Naive thymus-derived CD4-positive, alpha-beta T cell (primary cell): ENCODE measurements at regions not wholly inside any gene's neighbourhood (a gene's known extent, or its start where the extent isn't known, plus 50 kb on each side); places are given as distances from the start of the nearest gene placed in this dataset.

Source experiments
- ATAC-seq: fragments of 150-1000 bp; cut with Tn5 transposase; 2 replicates; pipeline ENCODE4 v1.10.0; 2021; ENCODE audit warnings: mild to moderate bottlenecking, moderate library complexity
- CTCF ChIA-PET: fragments of 350-600 bp; sonication (Branson Sonifier 250); formaldehyde crosslinking; loops from one replicate; lab custom pipeline; 2021; ENCODE audit warnings: antibody characterized with exemption; lab: Charles Lee
- POLR2A ChIA-PET: fragments of 350-600 bp; sonication (Branson Sonifier 250); formaldehyde crosslinking; loops from one replicate; lab custom pipeline; 2021; ENCODE audit warnings: antibody characterized with exemption, inconsistent platforms; lab: Charles Lee
- DNase-seq, 9 donors: peaks; one replicate each; pipeline versions ENCODE4 v3.0.0 to v3.0.0-alpha.2; 2020 to 2022; ENCODE audit warnings: mixed read lengths in 1 of 9
- H3K27ac ChIP-seq: one replicate; pipeline ENCODE4 v1.7.0; 2013; ENCODE audit warnings: mild to moderate bottlenecking, low read depth, low read length, moderate library complexity
- H3K27me3 ChIP-seq, 2 donors: one replicate each; pipeline ENCODE4 v1.7.0; 2013; ENCODE audit warnings: low read length in 2 of 2, mild to moderate bottlenecking in 2 of 2, moderate library complexity in 2 of 2; ENCODE audit not compliant: control insufficient read depth in 2 of 2, insufficient read depth in 2 of 2
- H3K36me3 ChIP-seq, 3 experiments: 1 replicate in 2 of 3; 2 replicates in 1 of 3; pipeline ENCODE4 v1.7.0; 2013; ENCODE audit warnings: low read length in 3 of 3, mild to moderate bottlenecking in 3 of 3, moderate library complexity in 1 of 3; ENCODE audit not compliant: insufficient read depth in 3 of 3, control insufficient read depth in 2 of 3
- H3K4me1 ChIP-seq, 2 donors: one replicate each; pipeline ENCODE4 v1.7.0; 2013; ENCODE audit warnings: low read length in 2 of 2, mild to moderate bottlenecking in 2 of 2, moderate library complexity in 1 of 2; ENCODE audit not compliant: control insufficient read depth in 2 of 2, insufficient read depth in 2 of 2
- H3K4me3 ChIP-seq: 2 replicates; pipeline ENCODE4 v1.7.0; 2013; ENCODE audit warnings: mild to moderate bottlenecking, low read length
- H3K9me3 ChIP-seq, 3 experiments: 1 replicate in 2 of 3; 2 replicates in 1 of 3; pipeline ENCODE4 v1.7.0; 2013; ENCODE audit warnings: low read length in 3 of 3; ENCODE audit not compliant: control insufficient read depth in 2 of 3
- H3K27ac Mint-ChIP-seq, 9 donors: one replicate each; pipeline ENCODE4 v1.8.0; 2020 to 2022; ENCODE audit warnings: mixed read lengths in 9 of 9, mild to moderate bottlenecking in 8 of 9, moderate library complexity in 5 of 9, inconsistent platforms in 2 of 9
- H3K27me3 Mint-ChIP-seq, 5 donors: one replicate each; pipeline ENCODE4 v1.8.0; 2021 to 2022; ENCODE audit warnings: mixed read lengths in 5 of 5, mild to moderate bottlenecking in 1 of 5
- H3K36me3 Mint-ChIP-seq, 5 donors: one replicate each; pipeline ENCODE4 v1.8.0; 2020 to 2022; ENCODE audit warnings: mixed read lengths in 5 of 5, mild to moderate bottlenecking in 3 of 5, inconsistent platforms in 1 of 5
- H3K4me1 Mint-ChIP-seq, 7 donors: one replicate each; pipeline ENCODE4 v1.8.0; 2020 to 2022; ENCODE audit warnings: mixed read lengths in 7 of 7, mild to moderate bottlenecking in 3 of 7, inconsistent platforms in 1 of 7
- H3K4me3 Mint-ChIP-seq, 10 donors: one replicate each; pipeline ENCODE4 v1.8.0; 2020 to 2022; ENCODE audit warnings: mild to moderate bottlenecking in 10 of 10, mixed read lengths in 10 of 10, moderate library complexity in 6 of 10, inconsistent platforms in 2 of 10
- H3K9me3 Mint-ChIP-seq, 11 donors: one replicate each; pipeline ENCODE4 v1.8.0; 2020 to 2022; ENCODE audit warnings: mixed read lengths in 11 of 11, mild to moderate bottlenecking in 4 of 11, inconsistent platforms in 1 of 11, moderate library complexity in 1 of 11
- intact Hi-C, 2 donors: fragments of 100-400 bp; cut with micrococcal nuclease; formaldehyde crosslinking; loops; one replicate each; pipeline ENCODE4 v1.15.1; 2023

- Histone ChIP-seq H3K4me3 (no peak overlapping the region), H3K27me3 (no peaks in the 10 kb centered on the region), H3K4me1 (no peaks in the 10 kb centered on the region), H3K9me3 (no peaks in the 10 kb centered on the region), H3K27ac (no peak overlapping the region), H3K36me3 (no peaks in the 10 kb centered on the region)
- no peaks in the 10 kb centered on the region for H3K36me3 Mint-ChIP-seq
- H3K4me1 Mint-ChIP-seq, result peaks cover 0 to 3% (median 0%) of the 10 kb centered on the region in 7 donors
- H3K9me3 Mint-ChIP-seq, result no peaks in the 10 kb centered on the region
- DNase-seq, result no peak
- peaks cover 7 to 52% (median 30%) of the 10 kb centered on the region in 5 donors for H3K27me3 Mint-ChIP-seq
- no peak for ATAC-seq
- CTCF ChIA-PET, result interaction anchor here (1.2 to 3.4 kb wide), 3 partner anchors 199 to 201 kb away, joined by 5 to 14 read pairs (median 7); no protein-coding TSS in a partner anchor
- no peak overlapping the region for H3K4me3 Mint-ChIP-seq
- peak overlapping the region in 1 of 9 donors; percentile 9 for H3K27ac Mint-ChIP-seq
- POLR2A ChIA-PET, result no interaction called here
- intact Hi-C loops, result loop anchor here in 1 of 2 donors (1.0 kb wide), 1 partner anchor 201 kb away; no protein-coding TSS in a partner anchor
Measured at GRCh38 chr14:61925732-61926435, 163.7 kb downstream of the SNAPC1 start.

GRCh38 chr14:61927060-61927459, 164.8 kb downstream of the SNAPC1 start:
- Histone ChIP-seq H3K4me3 (no peak overlapping the region), H3K27ac (no peak overlapping the region), H3K36me3 (no peaks in the 10 kb centered on the region), H3K4me1 (no peaks in the 10 kb centered on the region), H3K9me3 (no peaks in the 10 kb centered on the region), H3K27me3 (no peaks in the 10 kb centered on the region)
- H3K4me3 Mint-ChIP-seq, result no peak overlapping the region
- H3K27me3 Mint-ChIP-seq, result peaks cover 10 to 49% (median 29%) of the 10 kb centered on the region in 5 donors
- DNase-seq (no peak), ATAC-seq (no peak)
- H3K4me1 Mint-ChIP-seq, result peaks cover 0 to 3% (median 0%) of the 10 kb centered on the region in 7 donors
- intact Hi-C loops, result no loop called here
- H3K36me3 Mint-ChIP-seq, result no peaks in the 10 kb centered on the region
- H3K9me3 Mint-ChIP-seq, result no peaks in the 10 kb centered on the region
- CTCF ChIA-PET, result interaction anchor here (3.4 kb wide), 1 partner anchor 199 kb away, joined by 14 read pairs; no protein-coding TSS in a partner anchor
- H3K27ac Mint-ChIP-seq, result no peak overlapping the region
- POLR2A ChIA-PET, result no interaction called here

- intact Hi-C loops, result no loop called here
- no peak for DNase-seq
Measured at GRCh38 chr14:61927520-61927919, 165.3 kb downstream of the SNAPC1 start.

GRCh38 chr14:61928300-61928699, 166.1 kb downstream of the SNAPC1 start:
- Mint-ChIP-seq H3K4me3 (no peak overlapping the region), H3K36me3 (no peaks in the 10 kb centered on the region), H3K27me3 (peaks cover 15 to 50% (median 24%) of the 10 kb centered on the region in 5 donors), H3K9me3 (no peaks in the 10 kb centered on the region), H3K27ac (no peak overlapping the region), H3K4me1 (peaks cover 0 to 3% (median 0%) of the 10 kb centered on the region in 7 donors)
- H3K27ac ChIP-seq, result no peak overlapping the region
- no peaks in the 10 kb centered on the region for H3K27me3 ChIP-seq
- intact Hi-C loops, result no loop called here
- ChIA-PET POLR2A (no interaction called here), CTCF (interaction anchor here (3.4 kb wide), 1 partner anchor 198 kb away, joined by 14 read pairs; no protein-coding TSS in a partner anchor)
- DNase-seq, result no peak
- no peaks in the 10 kb centered on the region for H3K4me1 ChIP-seq
- ATAC-seq, result no peak
- no peaks in the 10 kb centered on the region for H3K9me3 ChIP-seq
- no peak overlapping the region for H3K4me3 ChIP-seq
- no peaks in the 10 kb centered on the region for H3K36me3 ChIP-seq

More at GRCh38 chr14:61927520-61927919, 165.3 kb downstream of the SNAPC1 start:
- Mint-ChIP-seq H3K36me3 (no peaks in the 10 kb centered on the region), H3K4me1 (peaks cover 0 to 3% (median 0%) of the 10 kb centered on the region in 7 donors), H3K27me3 (peaks cover 15 to 46% (median 24%) of the 10 kb centered on the region in 5 donors), H3K27ac (no peak overlapping the region), H3K9me3 (no peaks in the 10 kb centered on the region), H3K4me3 (no peak overlapping the region)
- ATAC-seq, result no peak
- ChIA-PET POLR2A (interaction anchor here (0.6 kb wide), 2 partner anchors 10 to 26 kb away, joined by 3 read pairs; no protein-coding TSS in a partner anchor), CTCF (interaction anchor here (3.4 kb wide), 1 partner anchor 199 kb away, joined by 14 read pairs; no protein-coding TSS in a partner anchor)
- no peak overlapping the region for H3K4me3 ChIP-seq
- no peaks in the 10 kb centered on the region for H3K36me3 ChIP-seq
- H3K27ac ChIP-seq, result no peak overlapping the region
- H3K4me1 ChIP-seq, result no peaks in the 10 kb centered on the region
- H3K27me3 ChIP-seq, result no peaks in the 10 kb centered on the region
- H3K9me3 ChIP-seq, result no peaks in the 10 kb centered on the region

- H3K4me3 Mint-ChIP-seq, result no peak overlapping the region
- ATAC-seq, result no peak
- intact Hi-C loops, result no loop called here
Measured at GRCh38 chr14:61928701-61929100, 166.5 kb downstream of the SNAPC1 start.

GRCh38 chr14:61929651-61930050, 167.4 kb downstream of the SNAPC1 start:
- Histone ChIP-seq H3K4me3 (no peak overlapping the region), H3K4me1 (no peaks in the 10 kb centered on the region), H3K27ac (no peak overlapping the region), H3K9me3 (no peaks in the 10 kb centered on the region), H3K36me3 (no peaks in the 10 kb centered on the region), H3K27me3 (peaks cover 0 to 4% of the 10 kb centered on the region in 2 donors)
- Mint-ChIP-seq H3K9me3 (no peaks in the 10 kb centered on the region), H3K27ac (no peak overlapping the region), H3K4me3 (no peak overlapping the region), H3K36me3 (no peaks in the 10 kb centered on the region), H3K27me3 (peaks cover 15 to 42% (median 21%) of the 10 kb centered on the region in 5 donors), H3K4me1 (peaks cover 0 to 3% (median 0%) of the 10 kb centered on the region in 7 donors)
- intact Hi-C loops, result no loop called here
- POLR2A ChIA-PET, result no interaction called here
- DNase-seq, result no peak
- ATAC-seq, result no peak
- CTCF ChIA-PET, result no interaction called here

More at GRCh38 chr14:61928701-61929100, 166.5 kb downstream of the SNAPC1 start:
- no peak overlapping the region for H3K27ac ChIP-seq
- DNase-seq, result no peak
- ChIA-PET POLR2A (no interaction called here), CTCF (interaction anchor here (3.4 kb wide), 1 partner anchor 198 kb away, joined by 14 read pairs; no protein-coding TSS in a partner anchor)
- H3K36me3 ChIP-seq, result no peaks in the 10 kb centered on the region
- peaks cover 0 to 3% (median 0%) of the 10 kb centered on the region in 7 donors for H3K4me1 Mint-ChIP-seq
- no peaks in the 10 kb centered on the region for H3K36me3 Mint-ChIP-seq
- no peaks in the 10 kb centered on the region for H3K4me1 ChIP-seq
- no peaks in the 10 kb centered on the region for H3K9me3 ChIP-seq
- H3K27me3 Mint-ChIP-seq, result peaks cover 15 to 48% (median 24%) of the 10 kb centered on the region in 5 donors
- no peak overlapping the region for H3K4me3 ChIP-seq
- no peak overlapping the region for H3K27ac Mint-ChIP-seq
- no peaks in the 10 kb centered on the region for H3K9me3 Mint-ChIP-seq
- no peaks in the 10 kb centered on the region for H3K27me3 ChIP-seq
